GM12878 (cell line): ENCODE measurements at regions not wholly inside any gene's neighbourhood (a gene's known extent, or its start where the extent isn't known, plus 50 kb on each side); places are given as distances from the start of the nearest gene placed in this dataset.

Experiments used
- ATAC-seq: fragments of 200-7000 bp; cut with Tn5 transposase; 3 replicates; pipeline ENCODE4 v1.9.1; 2020; ENCODE audit warnings: mild to moderate bottlenecking, moderate library complexity
- BruUV-seq: library from RNA; stranded (reverse); fragments of 400-500 nt; replicated peaks from 2 replicates; lab custom pipeline; 2021; lab: Mats Ljungman, UMichigan
- CTCF ChIA-PET: fragments of 300-600 bp; sonication (Branson Sonifier 250); formaldehyde crosslinking; extraction: SDS; loops from one replicate; lab custom pipeline; 2021; ENCODE audit warnings: inconsistent platforms; lab: Yijun Ruan, JAX
- POLR2A ChIA-PET: fragments of 350-600 bp; formaldehyde crosslinking; extraction: SDS; loops from one replicate; lab custom pipeline; 2021; ENCODE audit warnings: inconsistent platforms; lab: Charles Lee
- RAD21 ChIA-PET: fragments of 300-600 bp; sonication (Branson Sonifier 250); formaldehyde crosslinking; loops from one replicate; lab custom pipeline; 2023; ENCODE audit warnings: antibody characterized with exemption; ENCODE audit not compliant: unreplicated experiment; lab: Charles Lee
- SMC1A ChIA-PET: fragments of 300-600 bp; sonication (Branson Sonifier 250); formaldehyde crosslinking; loops from one replicate; lab custom pipeline; 2023; ENCODE audit not compliant: unreplicated experiment, uncharacterized antibody; lab: Charles Lee
- DNase-seq: peaks from one replicate; pipeline ENCODE4 v3.0.0-alpha.2; 2011; ENCODE audit warnings: low read depth, low spot score
- FAIRE-seq: peaks from 3 replicates; lab custom pipeline; 2011; peaks lifted over from hg19 to GRCh38; lab: Jason Lieb, UNC
- H2AFZ ChIP-seq: 2 replicates; pipeline ENCODE4 v1.6.0; 2011; ENCODE audit warnings: low read depth, low read length, control low read depth; ENCODE audit not compliant: control insufficient read depth
- H3K27ac ChIP-seq: 2 replicates; pipeline ENCODE4 v1.5.1; 2011; ENCODE audit warnings: control low read depth; ENCODE audit not compliant: control insufficient read depth, insufficient read depth
- H3K27me3 ChIP-seq, 2 experiments: replicated peaks in 1 of 2; 2 replicates each; pipeline versions ENCODE4 v1.6.0 to v1.6.1; 2011; ENCODE audit warnings: low read length in 1 of 2; ENCODE audit not compliant: control insufficient read depth in 2 of 2, insufficient read depth in 2 of 2
- H3K36me3 ChIP-seq, 2 experiments: 2 replicates each; pipeline ENCODE4 v1.5.1; 2011; ENCODE audit warnings: low read length in 1 of 2; ENCODE audit not compliant: control insufficient read depth in 2 of 2, insufficient read depth in 2 of 2
- H3K4me1 ChIP-seq: 2 replicates; pipeline ENCODE4 v1.6.1; 2011; ENCODE audit warnings: mild to moderate bottlenecking, low read length, moderate library complexity, mixed read lengths; ENCODE audit not compliant: control insufficient read depth, insufficient read depth
- H3K4me2 ChIP-seq: 2 replicates; pipeline ENCODE4 v1.6.0; 2011; ENCODE audit warnings: control low read depth; ENCODE audit not compliant: control insufficient read depth, insufficient read depth
- H3K4me3 ChIP-seq: fragments of 200-600 bp; sonication (generic); 2 replicates; pipeline ENCODE4 v1.5.1; 2016
- H3K79me2 ChIP-seq: 2 replicates; pipeline ENCODE4 v1.6.0; 2011; ENCODE audit warnings: low read length; ENCODE audit not compliant: control insufficient read depth, insufficient read depth
- H3K9ac ChIP-seq: 2 replicates; pipeline ENCODE4 v1.8.0; 2011; ENCODE audit warnings: low read length, control low read depth, mixed read lengths; ENCODE audit not compliant: control insufficient read depth, insufficient read depth
- H3K9me3 ChIP-seq: replicated peaks from 3 replicates; pipeline ENCODE4 v1.5.1; 2011; ENCODE audit warnings: mild to moderate bottlenecking, low read length; ENCODE audit not compliant: control insufficient read depth, insufficient read depth
- H4K20me1 ChIP-seq: 2 replicates; pipeline ENCODE4 v1.6.0; 2011; ENCODE audit not compliant: control insufficient read depth, insufficient read depth
- CHD4 ChIP-seq: fragments of 200-600 bp; sonication (generic); IDR thresholded peaks from 2 replicates; pipeline ENCODE4 v1.6.1; 2016; ENCODE audit warnings: mild to moderate bottlenecking
- FOXM1 ChIP-seq: IDR thresholded peaks from 2 replicates; pipeline ENCODE4 v1.6.1; 2012; ENCODE audit warnings: low read depth, mild to moderate bottlenecking, inconsistent platforms, low read length, moderate library complexity
- RAD21 ChIP-seq: IDR thresholded peaks from 2 replicates; pipeline ENCODE4 v1.6.1; 2011; ENCODE audit warnings: mild to moderate bottlenecking, low read depth, low read length, moderate library complexity; ENCODE audit not compliant: insufficient read depth
- RELA ChIP-seq: fragments of 450-650 bp; IDR thresholded peaks from 2 replicates; pipeline ENCODE4 v1.8.0; 2014; ENCODE audit warnings: borderline replicate concordance; ENCODE audit not compliant: partially characterized antibody
- RUNX3 ChIP-seq: IDR thresholded peaks from 2 replicates; pipeline ENCODE4 v1.6.1; 2012; ENCODE audit warnings: low read length, inconsistent platforms
- SPI1 ChIP-seq: IDR thresholded peaks from 2 replicates; pipeline ENCODE4 v1.6.1; 2011; ENCODE audit warnings: low read depth, mild to moderate bottlenecking, low read length, moderate library complexity, borderline replicate concordance; ENCODE audit not compliant: insufficient read depth
- WRNIP1 ChIP-seq: IDR thresholded peaks from 2 replicates; pipeline ENCODE4 v1.6.1; 2011; ENCODE audit warnings: low read depth, low read length, improper control_type of control experiment, borderline replicate concordance
- ZZZ3 ChIP-seq: IDR thresholded peaks from 2 replicates; pipeline ENCODE4 v1.6.1; 2011; ENCODE audit warnings: low read depth; ENCODE audit not compliant: control insufficient read depth, insufficient read length
- WGBS: methylation state at CpG from one replicate; pipeline ENCODE4 v1.1.6; 2016; ENCODE audit warnings: low lambda C conversion rate; ENCODE audit not compliant: insufficient replicate concordance, insufficient coverage; ENCODE audit errors: missing lambda C conversion rate; 5-methylcytosine and 5-hydroxymethylcytosine counted together
- in situ Hi-C: fragments of 300-500 bp; cut with MboI; formaldehyde crosslinking; loops from 9 replicates; pipeline ENCODE4 v1.14.3; 2018; ENCODE audit warnings: mixed read lengths
- intact Hi-C: fragments of 100-400 bp; cut with micrococcal nuclease; formaldehyde crosslinking; loops from one replicate; pipeline ENCODE4 v1.14.2; 2022; ENCODE audit not compliant: unreplicated experiment
- TF ChIP-seq, protein P1 (sequence below): IDR thresholded peaks from 2 replicates; pipeline ENCODE4 v1.6.1; 2012; ENCODE audit warnings: low read depth, low read length, improper control_type of control experiment
- TF ChIP-seq, protein P2 (sequence below): IDR thresholded peaks from 2 replicates; pipeline ENCODE4 v1.6.1; 2011; ENCODE audit warnings: borderline replicate concordance, low read depth, mild to moderate bottlenecking, moderate library complexity, mixed read lengths, low read length; ENCODE audit not compliant: insufficient read depth; ENCODE audit errors: extremely low read length
- TF ChIP-seq, protein P3 (sequence below): fragments of 450-650 bp; IDR thresholded peaks from 2 replicates; pipeline ENCODE4 v1.6.1; 2017; ENCODE audit warnings: low read depth, mild to moderate bottlenecking, moderate library complexity

GRCh38 chr12:38204831-38205230 is 111.7 kb upstream of the ALG10B start:
- no peak for FAIRE-seq
- RAD21 ChIA-PET, result no interaction called here
- SMC1A ChIA-PET, result no interaction called here
- Histone ChIP-seq H3K27me3 (no peaks in the 10 kb centered on the region), H3K4me2 (no peak overlapping the region), H3K4me1 (no peaks in the 10 kb centered on the region), H3K4me3 (no peak overlapping the region), H3K79me2 (no peaks in the 10 kb centered on the region), H3K9ac (no peak overlapping the region), H3K27ac (no peak overlapping the region), H3K36me3 (no peaks in the 10 kb centered on the region), H2AFZ (no peak overlapping the region), H4K20me1 (no peaks in the 10 kb centered on the region), H3K9me3 (no peaks in the 10 kb centered on the region; the same call in 2 of the 3 replicates)
- no TSS peak for BruUV-seq
- no peak for ATAC-seq
- in situ Hi-C loops (no loop called here), intact Hi-C loops (no loop called here)
- TF ChIP-seq RELA (no peak), ZZZ3 (no peak), RUNX3 (no peak), WRNIP1 (no peak), CHD4 (no peak), SPI1 (no peak), RAD21 (no peak), FOXM1 (no peak)
- TF ChIP-seq, protein P1, sequence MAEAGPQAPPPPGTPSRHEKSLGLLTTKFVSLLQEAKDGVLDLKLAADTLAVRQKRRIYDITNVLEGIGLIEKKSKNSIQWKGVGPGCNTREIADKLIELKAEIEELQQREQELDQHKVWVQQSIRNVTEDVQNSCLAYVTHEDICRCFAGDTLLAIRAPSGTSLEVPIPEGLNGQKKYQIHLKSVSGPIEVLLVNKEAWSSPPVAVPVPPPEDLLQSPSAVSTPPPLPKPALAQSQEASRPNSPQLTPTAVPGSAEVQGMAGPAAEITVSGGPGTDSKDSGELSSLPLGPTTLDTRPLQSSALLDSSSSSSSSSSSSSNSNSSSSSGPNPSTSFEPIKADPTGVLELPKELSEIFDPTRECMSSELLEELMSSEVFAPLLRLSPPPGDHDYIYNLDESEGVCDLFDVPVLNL, result no peak
- TF ChIP-seq, protein P2, sequence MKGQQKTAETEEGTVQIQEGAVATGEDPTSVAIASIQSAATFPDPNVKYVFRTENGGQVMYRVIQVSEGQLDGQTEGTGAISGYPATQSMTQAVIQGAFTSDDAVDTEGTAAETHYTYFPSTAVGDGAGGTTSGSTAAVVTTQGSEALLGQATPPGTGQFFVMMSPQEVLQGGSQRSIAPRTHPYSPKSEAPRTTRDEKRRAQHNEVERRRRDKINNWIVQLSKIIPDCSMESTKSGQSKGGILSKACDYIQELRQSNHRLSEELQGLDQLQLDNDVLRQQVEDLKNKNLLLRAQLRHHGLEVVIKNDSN, result no peak
- TF ChIP-seq, protein P3, sequence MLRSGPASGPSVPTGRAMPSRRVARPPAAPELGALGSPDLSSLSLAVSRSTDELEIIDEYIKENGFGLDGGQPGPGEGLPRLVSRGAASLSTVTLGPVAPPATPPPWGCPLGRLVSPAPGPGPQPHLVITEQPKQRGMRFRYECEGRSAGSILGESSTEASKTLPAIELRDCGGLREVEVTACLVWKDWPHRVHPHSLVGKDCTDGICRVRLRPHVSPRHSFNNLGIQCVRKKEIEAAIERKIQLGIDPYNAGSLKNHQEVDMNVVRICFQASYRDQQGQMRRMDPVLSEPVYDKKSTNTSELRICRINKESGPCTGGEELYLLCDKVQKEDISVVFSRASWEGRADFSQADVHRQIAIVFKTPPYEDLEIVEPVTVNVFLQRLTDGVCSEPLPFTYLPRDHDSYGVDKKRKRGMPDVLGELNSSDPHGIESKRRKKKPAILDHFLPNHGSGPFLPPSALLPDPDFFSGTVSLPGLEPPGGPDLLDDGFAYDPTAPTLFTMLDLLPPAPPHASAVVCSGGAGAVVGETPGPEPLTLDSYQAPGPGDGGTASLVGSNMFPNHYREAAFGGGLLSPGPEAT, result no peak
- CTCF ChIA-PET, result no interaction called here
- POLR2A ChIA-PET, result no interaction called here
- no peak for DNase-seq
- WGBS, result 0% methylated on average over 1 of the region's 1 CpG
